IMR-90 (cell line): ENCODE measurements at regions not wholly inside any gene's neighbourhood (a gene's known extent, or its start where the extent isn't known, plus 50 kb on each side); places are given as distances from the start of the nearest gene placed in this dataset.

Experiments
- ATAC-seq: fragments of 200-7000 bp; cut with Tn5 transposase; 2 replicates; pipeline ENCODE4 v1.9.1; 2020; ENCODE audit warnings: low read depth, mild to moderate bottlenecking, moderate library complexity
- BruUV-seq: library from RNA; stranded (reverse); fragments of 400-500 nt; replicated peaks from 2 replicates; lab custom pipeline; 2021; lab: Mats Ljungman, UMichigan
- CTCF ChIA-PET: fragments of 300-600 bp; formaldehyde crosslinking; extraction: SDS; loops from one replicate; lab custom pipeline; 2021; ENCODE audit warnings: antibody characterized with exemption; lab: Yijun Ruan, JAX
- POLR2A ChIA-PET: fragments of 300-600 bp; sonication (Branson Sonifier 250); formaldehyde crosslinking; loops from one replicate; lab custom pipeline; 2022; ENCODE audit warnings: antibody characterized with exemption; ENCODE audit not compliant: unreplicated experiment; lab: Charles Lee
- DNase-seq: peaks from one replicate; pipeline ENCODE4 v3.0.0; 2013
- H2AFZ ChIP-seq: replicated peaks from 2 replicates; pipeline ENCODE3; 2013; ENCODE audit warnings: low read length, mild to moderate bottlenecking; ENCODE audit not compliant: poor library complexity
- H2AK5ac ChIP-seq: 2 replicates; pipeline ENCODE4 v1.6.1; 2013; ENCODE audit warnings: low read depth, low read length, inconsistent platforms
- H2AK9ac ChIP-seq: replicated peaks from 2 replicates; pipeline ENCODE3; 2013; ENCODE audit warnings: mild to moderate bottlenecking, low read depth, low read length, moderate library complexity; ENCODE audit not compliant: poor library complexity
- H2BK120ac ChIP-seq: 2 replicates; pipeline ENCODE4 v1.6.1; 2013; ENCODE audit warnings: low read depth, low read length, inconsistent platforms
- H2BK15ac ChIP-seq: 3 replicates; pipeline ENCODE4 v1.6.1; 2013; ENCODE audit warnings: low read depth, low read length, inconsistent platforms
- H2BK20ac ChIP-seq: 2 replicates; pipeline ENCODE4 v1.6.1; 2013; ENCODE audit warnings: low read depth, mild to moderate bottlenecking, inconsistent platforms, low read length, moderate library complexity
- H2BK5ac ChIP-seq: 2 replicates; pipeline ENCODE4 v1.6.1; 2013; ENCODE audit warnings: mild to moderate bottlenecking, low read depth, low read length, inconsistent platforms; ENCODE audit not compliant: poor library complexity, severe bottlenecking
- H3K14ac ChIP-seq: replicated peaks from 2 replicates; pipeline ENCODE4 v1.6.1; 2013; ENCODE audit warnings: low read depth, low read length, inconsistent platforms
- H3K18ac ChIP-seq: 2 replicates; pipeline ENCODE4 v1.6.1; 2013; ENCODE audit warnings: low read depth, low read length, control low read depth
- H3K23ac ChIP-seq: 2 replicates; pipeline ENCODE4 v1.6.1; 2013; ENCODE audit warnings: low read depth, low read length, inconsistent platforms
- H3K27ac ChIP-seq: 2 replicates; pipeline ENCODE4 v1.5.1; 2013; ENCODE audit warnings: mild to moderate bottlenecking, control low read depth, low read length; ENCODE audit not compliant: insufficient read depth
- H3K27me3 ChIP-seq: 2 replicates; pipeline ENCODE4 v1.6.1; 2013; ENCODE audit warnings: low read length; ENCODE audit not compliant: control insufficient read depth, insufficient read depth
- H3K36me3 ChIP-seq: 2 replicates; pipeline ENCODE4 v1.6.1; 2013; ENCODE audit warnings: low read length, mixed read lengths; ENCODE audit not compliant: control insufficient read depth, insufficient read depth
- H3K4ac ChIP-seq: 2 replicates; pipeline ENCODE4 v1.6.1; 2013; ENCODE audit warnings: low read depth, low read length, inconsistent platforms
- H3K4me1 ChIP-seq: 2 replicates; pipeline ENCODE4 v1.6.1; 2013; ENCODE audit warnings: low read length, mixed read lengths; ENCODE audit not compliant: control insufficient read depth, insufficient read depth
- H3K4me2 ChIP-seq: 2 replicates; pipeline ENCODE4 v1.6.1; 2013; ENCODE audit warnings: low read depth, mild to moderate bottlenecking, control low read depth, low read length, moderate library complexity
- H3K4me3 ChIP-seq: 2 replicates; pipeline ENCODE4 v1.5.1; 2013; ENCODE audit warnings: low read depth, mild to moderate bottlenecking, control low read depth, low read length, moderate library complexity; ENCODE audit not compliant: insufficient read depth
- H3K56ac ChIP-seq: 2 replicates; pipeline ENCODE4 v1.6.1; 2013; ENCODE audit warnings: low read length, inconsistent platforms; ENCODE audit not compliant: insufficient read depth; ENCODE audit errors: extremely low read depth
- H3K79me1 ChIP-seq, 2 experiments: 2 replicates each; pipeline ENCODE4 v1.6.1; 2013; ENCODE audit warnings: low read length in 2 of 2, inconsistent platforms in 1 of 2, low read depth in 1 of 2
- H3K9ac ChIP-seq: 2 replicates; pipeline ENCODE4 v1.6.1; 2013; ENCODE audit warnings: low read depth, low read length, control low read depth
- H3K9me1 ChIP-seq: 2 replicates; pipeline ENCODE4 v1.6.1; 2013; ENCODE audit warnings: low read length, inconsistent platforms; ENCODE audit not compliant: insufficient read depth
- H3K9me3 ChIP-seq: 2 replicates; pipeline ENCODE4 v1.6.1; 2013; ENCODE audit warnings: low read length; ENCODE audit not compliant: control insufficient read depth, insufficient read depth
- H4K20me1 ChIP-seq: 2 replicates; pipeline ENCODE4 v1.6.1; 2013; ENCODE audit warnings: low read length, inconsistent platforms; ENCODE audit not compliant: insufficient read depth
- H4K5ac ChIP-seq: 2 replicates; pipeline ENCODE4 v1.6.1; 2013; ENCODE audit warnings: mild to moderate bottlenecking, low read depth, low read length, control low read depth
- H4K8ac ChIP-seq, 2 experiments: 2 replicates each; pipeline ENCODE4 v1.6.1; 2013; ENCODE audit warnings: low read depth in 2 of 2, low read length in 2 of 2, control low read depth in 1 of 2, inconsistent platforms in 1 of 2
- H4K91ac ChIP-seq: 2 replicates; pipeline ENCODE4 v1.6.1; 2013; ENCODE audit warnings: low read depth, low read length, inconsistent platforms; ENCODE audit not compliant: insufficient read depth
- CEBPB ChIP-seq: IDR thresholded peaks from 2 replicates; pipeline ENCODE4 v1.6.1; 2012; ENCODE audit warnings: low read depth, low read length, improper control_type of control experiment
- CTCF ChIP-seq: conservative IDR thresholded peaks from 2 replicates; pipeline ENCODE4 v1.5.1; 2012; ENCODE audit warnings: mild to moderate bottlenecking, low read depth, low read length, improper control_type of control experiment
- FOS ChIP-seq: fragments of 150-350 bp; IDR thresholded peaks from 2 replicates; pipeline ENCODE4 v1.6.1; 2016; ENCODE audit warnings: low read depth, low read length
- RAD21 ChIP-seq: IDR thresholded peaks from 2 replicates; pipeline ENCODE4 v1.6.1; 2012; ENCODE audit warnings: low read length, improper control_type of control experiment
- SMC3 ChIP-seq: fragments of 150-350 bp; IDR thresholded peaks from 2 replicates; pipeline ENCODE4 v1.6.1; 2016; ENCODE audit warnings: low read depth, mild to moderate bottlenecking, antibody characterized with exemption, low read length, moderate library complexity
- USF2 ChIP-seq: fragments of 150-350 bp; IDR thresholded peaks from 2 replicates; pipeline ENCODE4 v1.6.1; 2017; ENCODE audit warnings: mild to moderate bottlenecking, antibody characterized with exemption, low read length, low read depth
- WGBS, 2 experiments: methylation state at CpG; one replicate each; pipeline versions ENCODE4 v1.1.5 to v1.1.7; 2013; ENCODE audit warnings: missing lambda C conversion rate in 2 of 2; ENCODE audit not compliant: insufficient read length in 1 of 2; ENCODE audit errors: extremely low coverage in 2 of 2; 5-methylcytosine and 5-hydroxymethylcytosine counted together
- dilution Hi-C: fragments of 300-500 bp; cut with HindIII; formaldehyde crosslinking; loops from one replicate; pipeline ENCODE4 v1.14.3; 2018; ENCODE audit warnings: low sequenced_read_pairs; ENCODE audit not compliant: unreplicated experiment
- in situ Hi-C: fragments of 300-500 bp; cut with MboI; formaldehyde crosslinking; loops from 3 replicates; pipeline ENCODE4 v1.14.3; 2019; ENCODE audit warnings: low sequenced_read_pairs, inconsistent platforms, mixed read lengths
- intact Hi-C: fragments of 100-400 bp; cut with micrococcal nuclease; formaldehyde crosslinking; loops from 2 replicates; pipeline ENCODE4 v1.10.0; 2022

GRCh38 chr12:97957109-97957508, 494.5 kb downstream of the RMST start:
- POLR2A ChIA-PET, result no interaction called here
- no peak overlapping the region for H3K4me2 ChIP-seq
- no peaks in the 10 kb centered on the region for H3K27me3 ChIP-seq
- no peak overlapping the region for H3K18ac ChIP-seq
- TF ChIP-seq RAD21 (no peak), SMC3 (no peak), FOS (no peak), USF2 (no peak), CTCF (no peak), CEBPB (no peak)
- H2BK5ac ChIP-seq, result no peak overlapping the region
- no peaks in the 10 kb centered on the region for H3K4me1 ChIP-seq
- no peak overlapping the region for H2AK5ac ChIP-seq
- no peak overlapping the region for H3K14ac ChIP-seq
- ATAC-seq (no peak), DNase-seq (no peak)
- no peak overlapping the region for H2AK9ac ChIP-seq
- no peak overlapping the region for H3K56ac ChIP-seq
- WGBS, 2 experiments, result no CpG with 5 or more reads among the region's 1 CpG
- H2BK20ac ChIP-seq, result no peak overlapping the region
- H3K27ac ChIP-seq, result no peak overlapping the region
- no peak overlapping the region for H4K5ac ChIP-seq
- H4K20me1 ChIP-seq, result no peaks in the 10 kb centered on the region
- H3K9me3 ChIP-seq, result peaks cover 19% of the 10 kb centered on the region
- no peak overlapping the region for H3K23ac ChIP-seq
- in situ Hi-C loops, result no loop called here
- no peak overlapping the region for H3K9ac ChIP-seq
- no peaks in the 10 kb centered on the region for H3K79me1 ChIP-seq
- H2BK15ac ChIP-seq, result no peak overlapping the region
- H3K4me3 ChIP-seq, result no peak overlapping the region
- H3K9me1 ChIP-seq, result no peaks in the 10 kb centered on the region
- no peak overlapping the region for H2AFZ ChIP-seq
- H3K4ac ChIP-seq, result no peak overlapping the region
- no peak overlapping the region for H2BK120ac ChIP-seq
- intact Hi-C loops, result no loop called here
- no peak overlapping the region for H4K8ac ChIP-seq
- no TSS peak for BruUV-seq
- H4K91ac ChIP-seq, result no peak overlapping the region
- no peaks in the 10 kb centered on the region for H3K36me3 ChIP-seq
- CTCF ChIA-PET, result no interaction called here
- dilution Hi-C loops, result no loop called here
